ENCODE measurements at regions not wholly inside any gene's neighbourhood (a gene's known extent, or its start where the extent isn't known, plus 50 kb on each side); places are given as distances from the start of the nearest gene placed in this dataset.

GRCh38 chr4:96173756-96174155 is 333.9 kb downstream of the PDHA2 start:
- no peak for DNase-seq (ENCODE audit: low read depth)

GRCh38 chr4:96175871-96176270 is 336.0 kb downstream of the PDHA2 start:
- no peak for DNase-seq (ENCODE audit: low read depth)

DNA sequence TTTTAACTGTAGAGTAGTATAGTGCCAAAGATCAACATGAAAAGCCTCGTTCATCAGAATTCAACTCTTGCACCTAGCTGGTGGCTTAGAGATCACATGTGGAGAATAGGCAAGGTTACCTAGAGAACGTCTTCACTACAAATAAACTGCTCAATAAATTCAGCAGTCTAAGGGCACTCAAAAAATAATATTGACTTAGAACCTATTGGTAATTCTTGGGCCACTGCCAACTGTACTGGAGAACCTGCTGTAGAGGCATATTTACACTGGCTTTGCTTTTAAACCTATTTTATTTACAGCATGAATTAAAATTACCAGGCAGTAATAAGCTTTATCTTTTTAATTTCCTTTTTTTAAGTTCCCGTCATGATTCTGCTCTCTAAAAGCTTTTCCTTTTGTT is 343.7 kb downstream of the PDHA2 start:
- no peak for DNase-seq (ENCODE audit: low read depth)

- no peak for DNase-seq (ENCODE audit: low read depth)
Observed at GRCh38 chr4:96186593-96186992, 346.7 kb downstream of the PDHA2 start.

GRCh38 chr4:96189761-96190160 is 349.9 kb downstream of the PDHA2 start:
- DNase-seq (ENCODE audit: low read depth): no peak

DNA sequence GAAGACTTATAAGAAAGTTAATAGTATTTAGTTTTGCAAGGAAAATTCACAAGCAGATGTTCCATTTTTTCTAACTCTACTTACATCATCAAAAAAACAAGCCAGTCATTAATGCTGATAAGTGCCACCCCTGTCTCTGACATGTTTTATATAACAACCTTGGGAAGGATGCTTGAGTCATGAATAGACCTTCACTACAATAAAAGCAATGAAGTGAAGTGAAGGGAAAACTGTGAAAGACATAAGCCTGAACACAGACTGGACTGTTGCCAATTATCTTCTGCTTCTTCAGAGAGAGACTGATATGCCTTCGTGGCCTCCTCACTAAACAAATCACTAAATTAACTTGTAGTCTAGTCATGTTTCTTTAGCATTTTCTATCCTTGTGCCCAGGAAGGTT is 353.2 kb downstream of the PDHA2 start:
- no peak for DNase-seq (ENCODE audit: low read depth)

- DNase-seq (ENCODE audit: low read depth): no peak
Observed at GRCh38 chr4:96194993-96195392, 355.1 kb downstream of the PDHA2 start.

DNA sequence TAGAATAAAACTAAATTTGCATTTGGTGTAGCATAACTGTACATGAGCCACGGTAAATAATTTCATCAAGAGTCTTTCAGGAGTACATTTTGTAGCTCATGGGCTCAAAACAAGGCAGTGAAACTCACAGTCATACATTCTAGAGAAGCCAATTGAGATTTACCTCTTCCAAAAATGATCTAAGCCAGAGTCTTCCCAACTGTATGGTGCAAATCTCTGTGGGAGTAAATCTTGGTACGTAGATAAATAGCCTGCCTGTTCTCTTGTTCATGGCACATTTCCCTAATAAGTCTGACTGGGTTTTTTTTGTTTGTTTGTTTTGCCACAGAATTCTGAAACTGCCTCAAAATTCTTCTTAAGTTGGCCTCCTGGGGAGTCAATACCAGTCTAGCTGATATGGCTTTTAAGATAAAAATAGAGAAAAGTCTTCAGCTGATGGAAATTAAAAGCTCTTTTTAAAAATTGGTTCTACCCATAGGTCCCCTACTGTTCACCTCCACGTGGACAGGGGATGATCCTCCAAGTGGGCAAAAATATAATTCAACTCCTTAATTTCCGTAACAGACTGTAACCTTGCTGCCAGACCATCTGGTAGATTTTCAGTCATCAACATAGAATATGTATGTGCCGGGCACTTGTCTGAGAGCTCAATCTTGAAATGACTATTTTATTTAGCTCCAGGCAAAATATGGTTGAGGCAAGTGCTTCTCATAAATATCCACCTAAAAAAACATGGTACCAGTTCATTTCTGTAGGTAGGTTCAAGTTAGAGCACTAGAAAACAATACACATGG is 365.4 kb downstream of the PDHA2 start:
- no peak for DNase-seq (ENCODE audit: low read depth)

GRCh38 chr4:96227515-96227914 is 387.6 kb downstream of the PDHA2 start:
- no peak for DNase-seq (ENCODE audit: low read depth)

- no peak for DNase-seq (ENCODE audit: low read depth)
Observed at GRCh38 chr4:96228463-96228862, 388.6 kb downstream of the PDHA2 start.

DNA sequence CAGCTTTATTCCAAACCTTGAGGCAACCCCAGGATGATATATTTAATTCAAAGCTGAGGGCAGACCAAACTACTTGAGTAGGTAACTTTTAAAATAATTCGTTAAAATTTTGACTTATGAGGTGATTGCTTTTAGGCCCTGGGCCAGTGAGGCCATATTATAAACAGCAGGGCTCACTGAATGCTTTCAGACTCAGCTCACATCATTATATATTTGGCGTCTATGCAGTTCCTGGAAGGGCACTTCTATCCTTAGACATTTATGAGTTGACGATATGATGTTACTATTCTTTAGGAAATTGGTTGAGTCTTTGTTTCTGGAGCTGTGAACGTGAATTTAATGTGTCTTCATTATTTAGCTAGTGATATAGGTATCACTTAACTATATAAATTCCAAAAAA is 400.1 kb downstream of the PDHA2 start:
- no peak for DNase-seq (ENCODE audit: low read depth)

- no peak for DNase-seq (ENCODE audit: low read depth)
Observed at GRCh38 chr4:96241819-96242218, 401.9 kb downstream of the PDHA2 start.

- DNase-seq (ENCODE audit: low read depth): no peak
Observed at GRCh38 chr4:96247096-96247495, 407.2 kb downstream of the PDHA2 start.

DNA sequence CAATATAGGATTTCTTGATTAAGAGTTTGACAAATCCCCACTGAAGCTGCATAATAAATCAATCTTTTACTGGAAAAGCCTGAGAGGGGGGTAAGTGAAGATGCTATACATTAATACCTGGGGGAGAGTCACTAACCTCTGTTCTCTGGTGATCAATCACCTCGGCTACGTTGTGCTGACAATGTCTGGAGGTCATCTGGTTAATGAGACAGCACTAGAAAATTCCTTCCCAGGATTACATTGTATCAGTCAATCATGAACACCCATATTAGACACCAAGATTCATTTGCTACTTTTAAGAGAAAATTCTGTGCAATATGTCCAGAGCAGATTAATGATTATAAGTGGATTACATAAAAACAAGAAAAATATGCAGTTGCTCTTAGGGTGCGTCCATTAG is 408.3 kb downstream of the PDHA2 start:
- DNase-seq (ENCODE audit: low read depth): no peak

GRCh38 chr4:96260064-96260682 is 420.3 kb downstream of the PDHA2 start:
- no peak for DNase-seq (ENCODE audit: low read depth)

GRCh38 chr4:96262057-96262456 is 422.2 kb downstream of the PDHA2 start:
- DNase-seq (ENCODE audit: low read depth): no peak

GRCh38 chr4:96263291-96263690 is 423.4 kb downstream of the PDHA2 start:
- DNase-seq (ENCODE audit: low read depth): no peak

DNA sequence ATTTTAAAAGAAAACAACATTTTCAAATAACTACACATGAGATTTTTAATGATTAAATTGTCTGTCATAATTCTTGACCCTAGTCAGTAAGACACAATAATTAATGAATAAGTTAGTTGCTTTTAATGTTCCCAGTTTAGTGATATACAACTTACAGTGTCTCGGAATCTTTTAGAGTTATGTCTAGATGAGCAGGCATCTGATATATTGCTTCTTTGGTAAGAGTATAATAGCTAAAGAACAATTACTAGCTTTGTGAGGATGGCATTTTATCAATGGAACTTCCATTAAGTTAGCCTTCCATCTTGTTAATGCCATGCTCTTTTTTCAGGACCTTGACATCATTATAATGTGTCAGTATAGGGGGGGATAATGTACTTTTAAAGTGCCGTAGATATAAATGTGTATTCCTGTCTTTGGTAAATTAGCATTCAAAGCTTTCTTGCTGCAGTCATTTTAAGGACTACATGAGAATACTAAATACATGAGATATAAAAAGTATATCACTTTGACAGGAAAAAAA is 425.1 kb downstream of the PDHA2 start:
- DNase-seq (ENCODE audit: low read depth): no peak

- no peak for DNase-seq (ENCODE audit: low read depth)
Observed at GRCh38 chr4:96293806-96294205, 453.9 kb downstream of the PDHA2 start.

GRCh38 chr4:96295143-96295741 is 455.3 kb downstream of the PDHA2 start:
- no peak for DNase-seq (ENCODE audit: low read depth)

DNA sequence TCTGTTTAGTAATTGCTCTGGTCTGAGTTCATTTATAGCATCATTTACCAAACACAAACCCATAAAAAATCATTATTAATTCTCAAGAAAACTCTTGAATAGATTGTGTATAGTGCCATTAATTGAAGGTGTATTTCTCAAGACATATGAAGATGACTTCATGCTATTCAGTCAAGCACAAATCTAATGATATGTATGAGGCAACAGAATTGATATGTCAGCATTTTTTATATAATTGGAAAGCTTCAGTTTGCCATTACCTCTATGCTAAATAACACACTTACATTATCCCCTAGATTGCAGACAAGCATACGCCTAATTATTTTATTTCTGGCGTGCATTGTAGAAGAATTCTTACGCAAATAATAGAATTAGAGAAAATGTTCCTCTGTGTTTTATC is 461.8 kb downstream of the PDHA2 start:
- DNase-seq (ENCODE audit: low read depth): no peak

DNA sequence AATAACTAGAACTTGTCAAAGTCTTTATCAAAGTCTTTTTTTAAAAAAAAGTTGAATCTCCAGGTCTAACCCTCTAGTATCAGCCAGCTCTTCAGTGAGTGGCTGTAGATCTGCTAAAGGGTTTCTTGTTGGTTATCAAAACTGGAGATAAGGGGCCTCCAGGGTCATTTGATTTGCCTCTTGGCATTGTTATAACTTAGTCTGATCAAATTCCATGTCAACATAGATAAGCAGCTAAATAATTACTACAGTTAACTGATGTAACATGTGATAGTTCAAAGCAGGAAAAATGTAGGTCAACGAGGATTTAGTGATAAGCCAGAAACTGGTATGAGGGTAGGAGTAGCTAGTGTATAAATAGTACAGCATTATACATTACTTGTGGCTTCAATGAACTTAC is 465.1 kb downstream of the PDHA2 start:
- no peak for DNase-seq (ENCODE audit: low read depth)
